ENCODE measurements at regions not wholly inside any gene's neighbourhood (a gene's known extent, or its start where the extent isn't known, plus 50 kb on each side); places are given as distances from the start of the nearest gene placed in this dataset.

- no peak for DNase-seq
These were observed 87.9 kb upstream of the ZNF507 start for GRCh38 chr19:32257326-32258073.

GRCh38 chr19:32258167-32258566 lies 87.2 kb upstream of the ZNF507 start:
- DNase-seq, result no peak

- no peak for DNase-seq
These were observed 80.8 kb upstream of the ZNF507 start for GRCh38 chr19:32264568-32264967.

- no peak for DNase-seq
These were observed 79.4 kb upstream of the ZNF507 start for GRCh38 chr19:32265995-32266394.

- no peak for DNase-seq
These were observed 79.0 kb upstream of the ZNF507 start for GRCh38 chr19:32266460-32266859.

GRCh38 chr19:32268381-32268780 lies 77.0 kb upstream of the ZNF507 start:
- no peak for DNase-seq

- DNase-seq, result no peak
These were observed 75.6 kb upstream of the ZNF507 start for GRCh38 chr19:32269831-32270230.

- no peak for DNase-seq
These were observed 71.9 kb upstream of the ZNF507 start for GRCh38 chr19:32273483-32273882.

- DNase-seq, result no peak
These were observed 58.3 kb upstream of the ZNF507 start for GRCh38 chr19:32287086-32287485.

- DNase-seq, result peak; percentile 51
These were observed 57.6 kb upstream of the ZNF507 start for GRCh38 chr19:32287811-32288227.

GRCh38 chr19:32289566-32290210 lies 55.7 kb upstream of the ZNF507 start:
- DNase-seq, result no peak

GRCh38 chr19:32291876-32292275 lies 53.5 kb upstream of the ZNF507 start:
- DNase-seq, result no peak

GRCh38 chr19:32294871-32295438 lies 50.5 kb upstream of the ZNF507 start:
- no peak for DNase-seq

Measured in hematopoietic multipotent progenitor cell treated with erythropoietin and hydrocortisone succinate and interleukin-3 and kit ligand, for 8 days (in vitro differentiated cells).